Stimulated activated CD4-positive, alpha-beta T cell treated with anti-CD3 and anti-CD28 coated beads, Interleukin-15, amount 100 ng/mL, for 48 hours (primary cell): ENCODE measurements at regions not wholly inside any gene's neighbourhood (a gene's known extent, or its start where the extent isn't known, plus 50 kb on each side); places are given as distances from the start of the nearest gene placed in this dataset.
"Not testable (repeated sequence)": the region's sequence is repeated elsewhere in the genome, so short reads cannot be mapped to it uniquely, and the experiment has no call there.

Source experiments
- DNase-seq, 2 donors: peaks; one replicate each; pipeline ENCODE4 v3.0.0-alpha.2; 2020; ENCODE audit warnings: low read depth in 2 of 2

GRCh38 chr3:103968751-103969150, 1398.0 kb upstream of the ALCAM start:
- no peak for DNase-seq

DNA sequence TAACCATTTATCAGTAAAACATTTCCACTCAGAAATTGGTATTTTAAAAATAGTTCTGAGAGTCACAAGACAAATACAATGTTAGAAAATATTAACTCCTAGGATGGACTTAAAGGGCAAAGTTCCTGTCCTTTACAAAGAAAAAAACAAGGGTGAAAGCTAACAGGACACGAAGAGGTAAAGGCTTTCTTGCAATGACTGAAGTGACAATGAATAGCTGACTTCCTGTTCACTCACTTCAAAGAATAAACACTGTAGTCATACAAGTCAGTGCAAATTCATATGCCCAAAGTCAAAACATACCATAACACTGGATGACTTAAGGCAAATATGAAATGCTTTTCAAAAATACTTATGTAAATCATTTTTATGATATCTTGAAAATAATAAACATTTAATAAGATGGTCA, 1389.8 kb upstream of the ALCAM start:
- DNase-seq: no peak

DNA sequence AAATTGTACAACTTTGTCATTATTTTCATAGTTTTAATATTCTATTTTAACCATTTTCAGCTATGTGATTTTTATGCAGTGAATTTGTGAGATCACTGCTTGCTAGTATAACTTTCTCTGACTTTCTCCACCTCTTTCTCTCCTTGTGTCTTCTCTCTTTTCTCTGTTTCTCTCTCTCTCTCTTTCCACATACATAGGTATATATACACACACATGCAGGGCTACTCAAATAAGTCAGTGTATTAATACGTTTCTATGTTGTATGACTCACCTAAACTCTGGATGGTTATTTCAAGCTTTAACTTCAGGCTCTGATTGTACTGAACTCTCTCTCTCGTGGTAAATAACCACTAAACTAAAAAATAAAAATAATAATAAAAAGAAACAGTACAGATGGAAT, 1389.3 kb upstream of the ALCAM start:
- DNase-seq: no peak

DNA sequence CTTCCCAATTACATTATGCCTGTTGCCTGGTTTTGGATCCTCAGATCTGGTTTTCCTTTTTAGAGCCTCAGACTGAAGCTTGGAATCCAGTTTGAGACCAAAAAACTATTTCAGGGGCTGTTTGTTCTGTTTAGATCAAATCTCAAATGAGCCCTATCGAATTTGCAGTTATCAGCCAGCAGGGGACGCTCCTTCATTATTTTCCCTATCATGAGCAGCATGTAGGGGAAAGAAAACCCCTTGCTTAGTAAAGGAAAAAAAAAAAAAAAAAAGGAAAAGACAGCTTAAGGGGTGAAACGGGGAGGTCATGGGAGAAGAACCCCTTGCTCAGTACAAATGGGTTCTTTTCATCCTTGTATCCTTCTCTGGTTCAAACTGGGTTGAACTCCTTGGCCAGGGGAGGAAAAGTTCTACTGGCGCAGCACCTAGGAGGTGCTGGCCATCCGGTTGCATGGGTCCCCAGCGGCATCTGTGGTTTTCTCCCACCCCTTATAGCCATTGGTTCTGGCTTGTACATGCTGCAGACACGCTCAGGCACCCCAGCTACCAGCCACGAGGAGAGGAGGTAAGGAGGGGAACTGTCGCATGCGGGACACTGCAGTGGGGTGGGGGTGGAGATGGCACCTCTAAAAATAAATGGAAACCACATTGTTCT, 1375.1 kb upstream of the ALCAM start:
- DNase-seq: no peak

DNA sequence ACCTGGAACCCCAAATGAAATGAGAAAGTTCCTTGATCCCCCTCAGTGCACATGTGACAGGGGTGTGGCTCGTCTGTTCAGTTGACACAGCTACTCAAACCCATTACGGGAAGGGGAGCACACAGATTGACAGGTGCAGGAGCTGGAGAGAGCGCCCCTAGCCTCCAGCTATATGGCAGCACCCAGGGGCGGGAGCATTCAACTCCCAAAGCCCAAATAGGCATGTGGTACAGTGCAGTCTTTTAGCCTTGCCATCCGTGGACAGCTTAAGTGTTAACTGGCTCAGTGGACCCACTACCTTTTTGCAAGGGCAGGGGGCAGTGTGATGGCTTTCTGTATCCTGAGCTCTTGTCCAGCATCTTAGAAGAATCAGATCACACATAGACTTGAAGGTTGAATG, 1374.2 kb upstream of the ALCAM start:
- no peak for DNase-seq

- no peak for DNase-seq
These were observed 1361.8 kb upstream of the ALCAM start for GRCh38 chr3:104004956-104005355.

DNA sequence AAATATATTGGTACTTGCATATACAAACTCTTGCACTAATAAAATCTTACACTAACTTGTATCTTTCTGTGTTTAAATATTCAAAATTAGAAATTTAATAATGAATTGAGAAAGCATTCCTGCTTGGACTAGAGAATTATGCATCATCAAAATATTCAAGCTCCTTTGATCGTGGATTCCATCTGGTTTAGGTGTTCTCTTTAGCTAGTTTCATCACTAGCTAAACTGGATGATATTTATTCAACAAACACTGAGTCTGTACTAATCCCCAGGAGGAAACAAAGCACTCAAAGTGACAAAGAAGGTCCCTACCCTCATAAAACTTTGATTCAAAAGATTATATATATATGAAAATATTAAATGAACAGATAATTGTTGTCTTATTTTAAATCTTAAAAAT, 1360.9 kb upstream of the ALCAM start:
- DNase-seq: no peak

DNA sequence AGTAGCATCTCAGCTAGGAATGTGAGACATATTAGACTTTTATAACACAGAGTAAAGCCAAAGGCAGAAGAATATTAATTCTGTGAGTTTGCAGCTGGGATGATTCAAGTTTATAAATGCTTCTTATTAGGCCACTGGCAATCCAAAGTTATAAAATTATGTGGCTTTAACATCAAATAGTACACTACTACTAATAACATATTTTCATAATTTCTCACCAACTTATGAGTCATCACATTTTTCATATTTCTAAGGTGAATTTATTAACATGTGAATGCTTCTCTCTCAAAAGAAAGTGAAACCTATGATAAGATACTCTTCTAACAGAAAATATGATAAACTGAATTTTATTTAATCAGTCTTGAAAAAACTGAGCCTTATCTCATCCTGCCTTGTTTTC, 1348.2 kb upstream of the ALCAM start:
- DNase-seq: no peak

DNA sequence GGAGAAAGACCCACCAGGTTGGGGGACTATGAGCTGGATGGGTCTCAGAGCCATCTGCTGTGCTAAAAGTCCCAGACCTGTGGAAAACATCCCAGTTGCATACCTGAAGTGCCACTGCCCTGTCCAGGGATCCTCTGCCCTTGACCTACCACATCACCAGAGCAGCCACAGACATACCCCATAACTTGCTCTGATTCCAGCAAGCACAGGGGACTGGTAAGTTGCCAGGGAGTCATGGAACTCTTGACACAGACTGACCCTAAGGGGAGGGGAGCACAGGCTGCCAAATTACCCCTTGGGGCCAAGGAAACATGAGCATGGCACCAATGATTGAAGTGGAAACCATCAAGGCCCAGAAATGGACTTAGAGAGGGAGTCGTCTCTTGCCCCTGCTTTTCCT, 1335.1 kb upstream of the ALCAM start:
- no peak for DNase-seq

DNA sequence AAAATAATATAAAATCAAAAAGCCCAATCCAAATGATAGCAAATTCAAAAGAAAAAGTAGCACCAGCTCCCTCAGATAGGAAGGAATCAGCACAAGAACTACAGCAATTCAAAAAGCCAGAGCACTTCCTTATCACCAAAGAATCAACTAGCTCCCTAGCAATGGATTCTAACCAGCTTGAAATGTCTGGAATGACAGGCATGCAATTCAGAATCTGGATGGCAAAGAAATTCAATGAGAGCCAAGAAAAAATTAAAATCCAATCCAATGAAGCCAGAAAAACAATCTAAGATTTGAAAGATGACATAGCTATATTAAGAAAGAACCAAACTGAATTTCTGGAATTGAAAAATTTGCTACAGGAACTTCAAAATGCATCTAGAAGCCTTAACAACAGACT, 1334.4 kb upstream of the ALCAM start:
- DNase-seq: no peak

GRCh38 chr3:104040896-104041295, 1325.8 kb upstream of the ALCAM start:
- no peak for DNase-seq

GRCh38 chr3:104043001-104043543, 1323.6 kb upstream of the ALCAM start:
- not testable (repeated sequence) for DNase-seq

GRCh38 chr3:104044002-104044401, 1322.7 kb upstream of the ALCAM start:
- no peak for DNase-seq

GRCh38 chr3:104066658-104067057, 1300.1 kb upstream of the ALCAM start:
- DNase-seq: no peak

DNA sequence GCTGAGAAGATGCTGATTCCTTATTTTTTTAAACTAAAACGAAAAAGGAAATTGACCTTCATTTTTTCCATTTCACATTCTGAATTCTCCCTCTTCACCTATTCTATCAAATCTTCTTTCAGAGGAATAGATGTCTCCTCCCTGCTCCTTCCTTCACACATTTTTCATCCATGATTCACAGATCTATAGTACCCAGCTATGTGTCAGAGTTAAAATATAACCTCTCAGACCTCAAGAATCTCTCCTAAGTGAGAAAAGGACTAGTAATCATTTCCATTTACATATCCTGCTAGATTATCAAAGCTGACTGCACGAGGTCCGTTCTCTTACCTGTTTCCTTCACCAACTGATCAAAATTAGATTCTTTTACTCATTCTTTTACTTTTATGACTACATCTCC, 1297.6 kb upstream of the ALCAM start:
- DNase-seq: no peak

GRCh38 chr3:104070906-104071305, 1295.8 kb upstream of the ALCAM start:
- DNase-seq: no peak

DNA sequence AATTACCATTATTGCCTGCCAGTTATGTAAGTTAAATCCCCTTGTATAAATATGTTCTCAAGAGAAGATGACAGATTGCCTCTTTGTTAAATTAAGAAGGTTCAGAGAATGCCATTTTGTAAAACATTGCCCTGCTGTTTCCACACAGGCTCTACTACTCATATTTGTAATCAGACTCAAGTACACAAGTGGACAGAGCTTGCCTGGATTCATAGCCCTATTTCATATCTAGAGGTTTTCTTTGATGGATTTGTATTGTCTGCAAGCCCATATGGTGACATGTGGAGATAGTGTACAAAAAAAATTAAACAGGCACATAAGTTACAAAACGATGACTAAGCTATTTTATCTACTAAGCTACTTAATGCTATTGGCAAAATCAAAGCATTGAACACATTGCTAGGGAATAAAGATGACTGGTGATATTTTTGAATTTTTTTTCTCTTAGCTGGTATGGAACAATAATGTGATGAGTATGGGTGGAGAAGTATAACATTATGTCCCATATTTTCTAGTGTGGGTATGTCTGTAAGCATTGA, 1286.6 kb upstream of the ALCAM start:
- no peak for DNase-seq

DNA sequence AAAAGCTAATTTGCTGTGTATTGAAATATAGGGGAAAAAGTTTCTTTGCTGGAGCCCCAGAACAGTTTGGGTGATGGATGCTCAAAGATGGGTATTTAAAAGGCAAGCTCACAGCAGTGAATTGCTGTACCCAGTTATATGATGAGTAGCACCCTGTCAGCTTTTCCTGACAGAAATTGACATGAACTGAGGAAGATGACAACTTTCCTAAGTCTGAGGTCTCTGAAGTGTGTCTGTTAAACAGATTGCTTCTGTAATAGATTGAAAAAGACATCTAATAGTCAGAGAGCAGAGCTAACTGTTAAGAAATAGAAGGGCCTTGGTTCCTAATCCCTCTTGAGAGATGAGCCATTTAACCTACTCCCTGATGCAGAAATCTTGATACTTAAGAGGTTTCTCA, 1278.0 kb upstream of the ALCAM start:
- DNase-seq: no peak

GRCh38 chr3:104089987-104090386, 1276.7 kb upstream of the ALCAM start:
- not testable (repeated sequence) for DNase-seq

GRCh38 chr3:104101736-104102135, 1265.0 kb upstream of the ALCAM start:
- DNase-seq: no peak

DNA sequence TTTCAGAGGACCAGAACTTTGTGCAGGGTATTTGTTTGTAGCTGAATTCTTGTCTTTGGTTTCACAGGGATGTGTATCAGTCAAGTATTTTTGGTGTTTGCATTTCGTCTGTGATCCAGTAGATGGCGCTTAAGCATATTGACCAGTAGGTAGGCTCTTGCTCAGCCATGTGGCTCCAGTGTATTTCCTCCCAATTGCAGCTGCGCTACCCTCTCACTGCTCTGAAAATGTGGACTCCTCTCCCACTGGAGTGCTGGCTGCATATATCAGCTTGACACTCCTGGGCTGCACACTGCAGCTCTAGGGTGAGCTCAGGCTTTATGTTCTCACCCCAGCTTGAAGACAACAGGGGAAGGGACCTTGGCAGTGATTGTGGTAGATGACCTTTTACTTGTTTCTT, 1264.3 kb upstream of the ALCAM start:
- no peak for DNase-seq

GRCh38 chr3:104106276-104106675, 1260.4 kb upstream of the ALCAM start:
- DNase-seq: no peak

- no peak for DNase-seq
These were observed 1258.2 kb upstream of the ALCAM start for GRCh38 chr3:104108522-104108921.

- no peak for DNase-seq
These were observed 1240.2 kb upstream of the ALCAM start for GRCh38 chr3:104126463-104126862.
